Ishikawa (cell line): ENCODE measurements at regions not wholly inside any gene's neighbourhood (a gene's known extent, or its start where the extent isn't known, plus 50 kb on each side); places are given as distances from the start of the nearest gene placed in this dataset.

Experiments used
- CREB1 ChIP-seq: IDR thresholded peaks from 2 replicates; pipeline ENCODE4 v1.6.1; 2012; ENCODE audit warnings: low read depth
- EGR1 ChIP-seq: IDR thresholded peaks from 2 replicates; pipeline ENCODE4 v1.6.1; 2012
- EP300 ChIP-seq: IDR thresholded peaks from 2 replicates; pipeline ENCODE4 v1.6.1; 2012; ENCODE audit warnings: borderline replicate concordance
- RAD21 ChIP-seq: IDR thresholded peaks from 2 replicates; pipeline ENCODE4 v1.6.1; 2012; ENCODE audit warnings: low read depth

DNA sequence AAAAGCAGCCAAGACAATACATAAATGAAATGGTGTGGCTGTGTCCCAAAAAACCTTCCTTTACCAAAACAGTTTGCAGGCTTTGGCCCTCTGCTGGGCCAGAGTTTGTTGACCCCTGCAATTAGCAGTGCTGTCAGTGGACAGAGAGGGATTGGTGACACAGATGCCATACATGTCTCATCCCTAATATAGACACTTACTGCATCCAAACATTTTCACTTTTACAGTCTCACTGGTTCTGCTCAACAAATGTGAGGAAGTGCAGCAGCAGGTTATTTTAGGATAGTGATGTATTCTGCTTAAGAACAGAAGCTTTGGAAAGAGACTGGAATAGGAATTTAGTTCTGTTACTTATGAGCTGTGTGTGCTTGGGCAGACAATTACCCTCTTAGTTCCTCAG is 462.8 kb upstream of the LRRC7 start:
- TF ChIP-seq CREB1: no peak
- no peak for TF ChIP-seq EP300
- TF ChIP-seq RAD21: no peak
- no peak for TF ChIP-seq EGR1
